ENCODE measurements at regions not wholly inside any gene's neighbourhood (a gene's known extent, or its start where the extent isn't known, plus 50 kb on each side); places are given as distances from the start of the nearest gene placed in this dataset.
"Not testable (repeated sequence)": the region's sequence is repeated elsewhere in the genome, so short reads cannot be mapped to it uniquely, and the experiment has no call there.

DNA sequence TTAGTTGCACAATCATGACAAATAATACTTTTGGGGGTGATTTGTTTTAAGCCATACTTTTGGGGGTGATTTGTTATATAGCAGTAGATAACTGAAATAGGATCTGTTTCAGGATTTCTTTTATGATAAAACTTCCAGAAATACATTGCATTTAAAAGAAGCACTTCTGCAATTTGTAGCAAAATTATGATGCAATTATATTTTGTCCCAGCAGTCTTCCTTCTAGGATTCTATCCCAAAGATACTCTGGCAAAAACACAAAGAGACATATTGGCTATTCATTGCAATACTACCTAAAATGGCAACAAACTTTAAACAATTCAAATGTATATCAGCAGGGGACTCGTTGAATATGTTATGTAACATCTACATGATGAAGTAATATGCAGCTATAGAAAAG, 78.9 kb upstream of the ANKRD28 start:
- 61% methylated on average over 1 of the region's 1 CpG for WGBS (ENCODE audit: insufficient coverage, low coverage, low lambda C conversion rate, missing lambda C conversion rate)
- intact Hi-C loops (cut with DNase I), result no loop called here
- no peak overlapping the region for H3K4me3 ChIP-seq

DNA sequence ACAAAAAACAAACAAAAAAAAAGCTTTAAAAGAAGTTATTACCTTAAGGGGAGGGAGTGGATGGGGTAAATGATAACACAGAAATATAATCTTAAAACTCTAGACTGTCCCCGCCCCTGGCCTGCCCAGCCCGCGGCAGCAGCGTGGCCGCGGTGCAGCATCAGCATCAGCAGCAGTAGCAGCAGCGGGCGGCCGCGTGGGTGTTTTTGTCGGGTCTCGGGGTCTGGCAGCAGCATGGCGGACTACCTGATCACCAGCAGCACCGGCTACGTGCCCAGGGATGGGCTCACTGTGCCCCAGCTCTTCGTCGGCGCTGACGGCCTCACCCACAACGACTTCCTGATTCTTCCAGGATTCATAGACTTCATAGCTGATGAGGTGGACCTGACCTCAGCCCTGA, 80.0 kb upstream of the ANKRD28 start:
- no peak overlapping the region for H3K27ac ChIP-seq
- no peak overlapping the region for H3K4me3 ChIP-seq
- intact Hi-C loops (cut with DNase I), result no loop called here
- ATAC-seq (no peak), DNase-seq (no peak)
- H3K36me3 ChIP-seq, result no peaks in the 10 kb centered on the region
- no peaks in the 10 kb centered on the region for H3K27me3 ChIP-seq
- 90% methylated on average over 2 of the region's 20 CpGs for WGBS (ENCODE audit: insufficient coverage, low coverage, low lambda C conversion rate, missing lambda C conversion rate)
- TF ChIP-seq CTCF (IDR thresholded peaks at IDR 0.05), result no peak
- TF ChIP-seq POLR2A (IDR thresholded peaks at IDR 0.05), result no peak
- H3K4me1 ChIP-seq, result peaks cover 0 to 4% (median 1%) of the 10 kb centered on the region in 4 donors
- no peaks in the 10 kb centered on the region for H3K9me3 ChIP-seq

More for the DNA sequence above, 78.9 kb upstream of the ANKRD28 start:
- H3K27me3 ChIP-seq, result no peaks in the 10 kb centered on the region
- H3K27ac ChIP-seq, result no peak overlapping the region
- no peak for ATAC-seq
- H3K9me3 ChIP-seq, result no peaks in the 10 kb centered on the region
- H3K36me3 ChIP-seq, result no peaks in the 10 kb centered on the region
- DNase-seq, result no peak
- H3K4me1 ChIP-seq, result peaks cover 0 to 4% (median 0%) of the 10 kb centered on the region in 4 donors
- TF ChIP-seq CTCF (IDR thresholded peaks at IDR 0.05) (no peak), POLR2A (IDR thresholded peaks at IDR 0.05) (no peak)

DNA sequence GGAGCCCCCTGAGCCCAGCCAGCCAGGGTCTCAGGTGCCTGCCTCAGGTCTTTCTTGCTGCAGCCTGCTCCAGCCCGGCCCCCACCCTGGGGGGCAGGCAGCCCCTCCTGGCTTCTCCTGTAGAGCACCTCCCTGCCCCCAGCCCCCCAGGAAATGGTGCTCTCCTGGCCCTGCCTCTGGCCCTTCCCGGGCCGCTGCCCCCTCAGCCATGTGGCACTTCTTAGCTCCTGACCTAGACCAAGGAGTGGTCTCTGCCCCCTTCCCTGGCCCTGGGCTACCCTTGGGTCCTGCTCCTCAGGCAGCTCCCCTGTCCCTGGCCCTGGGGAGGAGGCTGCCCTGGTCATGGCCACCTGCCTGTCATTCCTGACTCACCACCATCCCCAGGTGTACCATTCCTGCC, 82.0 kb upstream of the ANKRD28 start:
- DNase-seq; H3K27ac ChIP-seq; intact Hi-C loops (cut with DNase I); H3K4me3 ChIP-seq; H3K36me3 ChIP-seq; H3K9me3 ChIP-seq; ATAC-seq; H3K27me3 ChIP-seq: not testable (repeated sequence)
- H3K4me1 ChIP-seq, result peaks cover 0 to 10% (median 5%) of the 10 kb centered on the region in 4 donors
- WGBS (ENCODE audit: insufficient coverage, low coverage, low lambda C conversion rate, missing lambda C conversion rate), result no CpG with 5 or more reads among the region's 3 CpGs

GRCh38 chr3:15882577-15882976, 84.8 kb upstream of the ANKRD28 start:
- WGBS (ENCODE audit: insufficient coverage, low coverage, low lambda C conversion rate, missing lambda C conversion rate), result 10% methylated on average over 2 of the region's 2 CpGs
- H3K27ac ChIP-seq, result no peak overlapping the region
- intact Hi-C loops (cut with DNase I), result no loop called here

GRCh38 chr3:15884132-15884531, 86.4 kb upstream of the ANKRD28 start:
- DNase-seq (no peak), ATAC-seq (peak; percentile 84 to 95 (median 91))
- Histone ChIP-seq H3K27ac (no peak overlapping the region), H3K4me3 (no peak overlapping the region), H3K36me3 (no peaks in the 10 kb centered on the region), H3K4me1 (peaks cover 0 to 11% (median 5%) of the 10 kb centered on the region in 4 donors), H3K9me3 (no peaks in the 10 kb centered on the region), H3K27me3 (no peaks in the 10 kb centered on the region)
- TF ChIP-seq CTCF (IDR thresholded peaks at IDR 0.05) (no peak), POLR2A (IDR thresholded peaks at IDR 0.05) (no peak)
- WGBS (ENCODE audit: insufficient coverage, low coverage, low lambda C conversion rate, missing lambda C conversion rate), result 30% methylated on average over 1 of the region's 1 CpG
- intact Hi-C loops (cut with DNase I), result no loop called here

More at GRCh38 chr3:15882577-15882976, 84.8 kb upstream of the ANKRD28 start:
- Histone ChIP-seq H3K9me3 (no peaks in the 10 kb centered on the region), H3K27me3 (no peaks in the 10 kb centered on the region), H3K4me3 (no peak overlapping the region), H3K4me1 (peaks cover 0 to 11% (median 5%) of the 10 kb centered on the region in 4 donors), H3K36me3 (no peaks in the 10 kb centered on the region)
- ATAC-seq (peak; percentile 22 to 72 (median 47)), DNase-seq (no peak)
- TF ChIP-seq POLR2A (IDR thresholded peaks at IDR 0.05) (no peak), CTCF (IDR thresholded peaks at IDR 0.05) (no peak)
